Pancreas (tissue), 8 donors: ENCODE measurements at regions not wholly inside any gene's neighbourhood (a gene's known extent, or its start where the extent isn't known, plus 50 kb on each side); places are given as distances from the start of the nearest gene placed in this dataset.

Experiments
- ATAC-seq, 4 donors: fragments of 200-7000 bp; cut with Tn5 transposase; one replicate each; pipeline versions ENCODE4 v1.8.0 to v1.9.1; 2020; ENCODE audit warnings: mild to moderate bottlenecking in 4 of 4, moderate library complexity in 4 of 4
- DNase-seq, 6 donors: peaks; one replicate each; pipeline ENCODE4 v3.0.0-alpha.2; 2020
- FAIRE-seq: peaks from 2 replicates; lab custom pipeline; 2012; peaks lifted over from hg19 to GRCh38; lab: Jason Lieb, UNC
- H3K27ac ChIP-seq, 4 donors: fragments of 200-600 bp; sonication (generic); 1 replicate in 3 of 4; 2 replicates in 1 of 4; pipeline versions ENCODE4 v1.5.0 to v1.8.0; 2020
- H3K27me3 ChIP-seq, 4 donors: fragments of 200-600 bp; one replicate each; pipeline ENCODE4 v1.8.0; 2021
- H3K36me3 ChIP-seq, 3 donors: fragments of 200-600 bp; sonication (generic) in 1 of 3; one replicate each; pipeline versions ENCODE4 v1.5.0 to v1.8.0; 2020 to 2021
- H3K4me1 ChIP-seq, 3 donors: fragments of 200-600 bp; one replicate each; pipeline ENCODE4 v1.8.0; 2021
- H3K4me3 ChIP-seq, 4 donors: fragments of 200-600 bp; sonication (generic) in 2 of 4; one replicate each; pipeline versions ENCODE4 v1.5.0 to v1.8.0; 2020 to 2021
- H3K9me3 ChIP-seq, 4 donors: fragments of 200-600 bp; one replicate each; pipeline ENCODE4 v1.8.0; 2021
- CTCF ChIP-seq, 4 donors: fragments of 200-600 bp; sonication (generic) in 3 of 4; IDR thresholded peaks; one replicate each; pipeline versions ENCODE4 v1.5.0 to v1.8.0; 2021; ENCODE audit warnings: antibody characterized with exemption in 4 of 4
- intact Hi-C, 3 donors: fragments of 100-400 bp; cut with DNase I; formaldehyde crosslinking; loops; one replicate each; pipeline versions ENCODE4 v1.11.1 to v1.14.2; 2022
- donor health status: DM: no; HTN: no; CAD: no; lungs with moderate emphysema.
- donor health status: DM: no; HTN: no; CAD: no.
- donor health status: control.
- donor health status: control.
- donor health status: DM: yes; HTN: yes; CAD: no.
- donor health status: DM: no; HTN: no; CAD: no.
- donor health status: DM: no; HTN: no; CAD: no.
- donor health status: DM: yes; HTN: yes; CAD: no.

GRCh38 chr15:25492315-25492714 is 53.5 kb upstream of the UBE3A start:
- Histone ChIP-seq H3K9me3 (no peaks in the 10 kb centered on the region), H3K4me3 (no peak overlapping the region), H3K4me1 (no peaks in the 10 kb centered on the region), H3K27ac (no peak overlapping the region), H3K36me3 (no peaks in the 10 kb centered on the region), H3K27me3 (no peaks in the 10 kb centered on the region)
- TF ChIP-seq CTCF (IDR thresholded peaks at IDR 0.05): no peak
- FAIRE-seq (no peak), ATAC-seq (no peak), DNase-seq (no peak)
- intact Hi-C loops: no loop called here
